HS-5 (cell line): ENCODE measurements at regions not wholly inside any gene's neighbourhood (a gene's known extent, or its start where the extent isn't known, plus 50 kb on each side); places are given as distances from the start of the nearest gene placed in this dataset.

ENCODE experiments used
- DNase-seq: peaks from one replicate; pipeline ENCODE4 v3.0.0-alpha.2; 2012; ENCODE audit warnings: low read depth

GRCh38 chr4:45778514-45778913 lies 345.3 kb downstream of the GABRG1 start:
- DNase-seq, result no peak

- DNase-seq, result no peak
Measured at GRCh38 chr4:45776146-45776545, 347.7 kb downstream of the GABRG1 start.

- DNase-seq, result no peak
Measured at GRCh38 chr4:45770958-45771357, 352.9 kb downstream of the GABRG1 start.

- no peak for DNase-seq
Measured at GRCh38 chr4:45765521-45765920, 358.3 kb downstream of the GABRG1 start.

- DNase-seq, result no peak
Measured at GRCh38 chr4:45751877-45752530, 371.9 kb downstream of the GABRG1 start.

GRCh38 chr4:45750721-45751120 lies 373.1 kb downstream of the GABRG1 start:
- DNase-seq, result no peak

GRCh38 chr4:45745741-45746140 lies 378.1 kb downstream of the GABRG1 start:
- DNase-seq, result no peak

- DNase-seq, result no peak
Measured at GRCh38 chr4:45741897-45742296, 382.0 kb downstream of the GABRG1 start.

- no peak for DNase-seq
Measured at GRCh38 chr4:45732161-45732560, 391.7 kb downstream of the GABRG1 start.

- DNase-seq, result no peak
Measured at GRCh38 chr4:45716093-45716492, 407.8 kb downstream of the GABRG1 start.

GRCh38 chr4:45713996-45714395 lies 409.9 kb downstream of the GABRG1 start:
- no peak for DNase-seq

GRCh38 chr4:45701621-45702020 lies 422.2 kb downstream of the GABRG1 start:
- no peak for DNase-seq

- DNase-seq, result no peak
Measured at GRCh38 chr4:45693746-45694145, 430.1 kb downstream of the GABRG1 start.

- no peak for DNase-seq
Measured at GRCh38 chr4:45692131-45692735, 431.6 kb downstream of the GABRG1 start.

GRCh38 chr4:45688341-45688740 lies 435.5 kb downstream of the GABRG1 start:
- no peak for DNase-seq

GRCh38 chr4:45679411-45679810 lies 444.4 kb downstream of the GABRG1 start:
- DNase-seq, result no peak

GRCh38 chr4:45668128-45668527 lies 455.7 kb downstream of the GABRG1 start:
- no peak for DNase-seq

GRCh38 chr4:45663628-45664081 lies 460.2 kb downstream of the GABRG1 start:
- no peak for DNase-seq

GRCh38 chr4:45663003-45663402 lies 460.9 kb downstream of the GABRG1 start:
- peak; percentile 72 for DNase-seq

GRCh38 chr4:45661893-45662292 lies 462.0 kb downstream of the GABRG1 start:
- DNase-seq, result no peak

GRCh38 chr4:45650545-45650944 lies 473.3 kb downstream of the GABRG1 start:
- DNase-seq, result no peak

GRCh38 chr4:45648846-45649245 lies 475.0 kb downstream of the GABRG1 start:
- no peak for DNase-seq

- no peak for DNase-seq
Measured at GRCh38 chr4:45647823-45648222, 476.0 kb downstream of the GABRG1 start.
